HL-60 (cell line): ENCODE measurements at regions not wholly inside any gene's neighbourhood (a gene's known extent, or its start where the extent isn't known, plus 50 kb on each side); places are given as distances from the start of the nearest gene placed in this dataset.

ENCODE experiments used
- GABPA ChIP-seq: IDR thresholded peaks from 2 replicates; pipeline ENCODE4 v1.6.1; 2012; ENCODE audit warnings: low read depth
- POLR2AphosphoS5 ChIP-seq: IDR thresholded peaks from 2 replicates; pipeline ENCODE4 v1.6.1; 2012; ENCODE audit warnings: low read depth
- SPI1 ChIP-seq: IDR thresholded peaks from 2 replicates; pipeline ENCODE4 v1.6.1; 2012; ENCODE audit warnings: low read depth, mild to moderate bottlenecking, borderline replicate concordance
- TF ChIP-seq, protein P1 (sequence below): IDR thresholded peaks from 2 replicates; pipeline ENCODE4 v1.6.1; 2012; ENCODE audit warnings: low read depth; ENCODE audit not compliant: insufficient replicate concordance
- TF ChIP-seq, protein P2 (sequence below): IDR thresholded peaks from one replicate; pipeline ENCODE4 v1.5.1; 2011; ENCODE audit warnings: low read length, control low read depth, inconsistent platforms; ENCODE audit not compliant: insufficient read depth

DNA sequence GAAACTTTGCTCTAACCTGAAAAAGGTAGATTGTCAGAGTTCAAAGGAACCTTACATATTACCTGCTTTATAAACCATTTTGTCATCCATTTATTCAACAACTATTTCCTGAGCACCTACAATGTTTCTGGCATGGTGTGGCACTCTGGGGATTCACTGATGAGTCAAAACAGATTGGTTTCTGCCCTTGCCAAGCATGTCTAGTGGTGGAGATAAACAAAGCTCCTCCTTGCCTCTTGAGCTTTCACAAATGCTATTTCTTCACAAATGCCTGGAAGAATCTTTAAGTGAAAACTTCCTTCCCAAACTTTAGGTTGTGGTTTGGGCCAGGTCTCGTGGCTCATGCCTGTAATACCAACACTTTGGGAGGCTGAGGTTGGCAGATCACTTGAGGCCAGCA lies 85.1 kb upstream of the RELN start:
- TF ChIP-seq, protein P1, sequence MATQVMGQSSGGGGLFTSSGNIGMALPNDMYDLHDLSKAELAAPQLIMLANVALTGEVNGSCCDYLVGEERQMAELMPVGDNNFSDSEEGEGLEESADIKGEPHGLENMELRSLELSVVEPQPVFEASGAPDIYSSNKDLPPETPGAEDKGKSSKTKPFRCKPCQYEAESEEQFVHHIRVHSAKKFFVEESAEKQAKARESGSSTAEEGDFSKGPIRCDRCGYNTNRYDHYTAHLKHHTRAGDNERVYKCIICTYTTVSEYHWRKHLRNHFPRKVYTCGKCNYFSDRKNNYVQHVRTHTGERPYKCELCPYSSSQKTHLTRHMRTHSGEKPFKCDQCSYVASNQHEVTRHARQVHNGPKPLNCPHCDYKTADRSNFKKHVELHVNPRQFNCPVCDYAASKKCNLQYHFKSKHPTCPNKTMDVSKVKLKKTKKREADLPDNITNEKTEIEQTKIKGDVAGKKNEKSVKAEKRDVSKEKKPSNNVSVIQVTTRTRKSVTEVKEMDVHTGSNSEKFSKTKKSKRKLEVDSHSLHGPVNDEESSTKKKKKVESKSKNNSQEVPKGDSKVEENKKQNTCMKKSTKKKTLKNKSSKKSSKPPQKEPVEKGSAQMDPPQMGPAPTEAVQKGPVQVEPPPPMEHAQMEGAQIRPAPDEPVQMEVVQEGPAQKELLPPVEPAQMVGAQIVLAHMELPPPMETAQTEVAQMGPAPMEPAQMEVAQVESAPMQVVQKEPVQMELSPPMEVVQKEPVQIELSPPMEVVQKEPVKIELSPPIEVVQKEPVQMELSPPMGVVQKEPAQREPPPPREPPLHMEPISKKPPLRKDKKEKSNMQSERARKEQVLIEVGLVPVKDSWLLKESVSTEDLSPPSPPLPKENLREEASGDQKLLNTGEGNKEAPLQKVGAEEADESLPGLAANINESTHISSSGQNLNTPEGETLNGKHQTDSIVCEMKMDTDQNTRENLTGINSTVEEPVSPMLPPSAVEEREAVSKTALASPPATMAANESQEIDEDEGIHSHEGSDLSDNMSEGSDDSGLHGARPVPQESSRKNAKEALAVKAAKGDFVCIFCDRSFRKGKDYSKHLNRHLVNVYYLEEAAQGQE: no peak
- TF ChIP-seq, protein P2, sequence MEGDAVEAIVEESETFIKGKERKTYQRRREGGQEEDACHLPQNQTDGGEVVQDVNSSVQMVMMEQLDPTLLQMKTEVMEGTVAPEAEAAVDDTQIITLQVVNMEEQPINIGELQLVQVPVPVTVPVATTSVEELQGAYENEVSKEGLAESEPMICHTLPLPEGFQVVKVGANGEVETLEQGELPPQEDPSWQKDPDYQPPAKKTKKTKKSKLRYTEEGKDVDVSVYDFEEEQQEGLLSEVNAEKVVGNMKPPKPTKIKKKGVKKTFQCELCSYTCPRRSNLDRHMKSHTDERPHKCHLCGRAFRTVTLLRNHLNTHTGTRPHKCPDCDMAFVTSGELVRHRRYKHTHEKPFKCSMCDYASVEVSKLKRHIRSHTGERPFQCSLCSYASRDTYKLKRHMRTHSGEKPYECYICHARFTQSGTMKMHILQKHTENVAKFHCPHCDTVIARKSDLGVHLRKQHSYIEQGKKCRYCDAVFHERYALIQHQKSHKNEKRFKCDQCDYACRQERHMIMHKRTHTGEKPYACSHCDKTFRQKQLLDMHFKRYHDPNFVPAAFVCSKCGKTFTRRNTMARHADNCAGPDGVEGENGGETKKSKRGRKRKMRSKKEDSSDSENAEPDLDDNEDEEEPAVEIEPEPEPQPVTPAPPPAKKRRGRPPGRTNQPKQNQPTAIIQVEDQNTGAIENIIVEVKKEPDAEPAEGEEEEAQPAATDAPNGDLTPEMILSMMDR: no peak
- TF ChIP-seq POLR2AphosphoS5 (no peak), SPI1 (no peak), GABPA (no peak)
